A673 (cell line): ENCODE measurements at regions not wholly inside any gene's neighbourhood (a gene's known extent, or its start where the extent isn't known, plus 50 kb on each side); places are given as distances from the start of the nearest gene placed in this dataset.
A peak's percentile ranks its signal among the peaks of the same experiment; 100 is the strongest.

Source experiments
- BruUV-seq: library from RNA; stranded (reverse); fragments of 400-500 nt; replicated peaks from 2 replicates; lab custom pipeline; 2021; lab: Mats Ljungman, UMichigan
- CTCF ChIA-PET: fragments of 300-600 bp; sonication (Branson Sonifier 250); formaldehyde crosslinking; loops from one replicate; lab custom pipeline; 2022; ENCODE audit warnings: antibody characterized with exemption; lab: Charles Lee
- POLR2A ChIA-PET: fragments of 300-600 bp; sonication (Branson Sonifier 250); formaldehyde crosslinking; loops from one replicate; lab custom pipeline; 2022; ENCODE audit warnings: antibody characterized with exemption; ENCODE audit not compliant: low non-redundant PET; lab: Charles Lee
- DNase-seq: peaks from one replicate; pipeline ENCODE4 v3.0.0-alpha.2; 2015; ENCODE audit warnings: low spot score
- H3K27ac ChIP-seq: fragments of 200-600 bp; sonication (generic); 2 replicates; pipeline ENCODE4 v1.5.1; 2016; ENCODE audit warnings: mixed run types, low read depth, mild to moderate bottlenecking, mixed read lengths, antibody characterized with exemption, low read length; ENCODE audit not compliant: poor library complexity, severe bottlenecking
- H3K27me3 ChIP-seq: fragments of 200-600 bp; sonication (generic); replicated peaks from 2 replicates; pipeline ENCODE4 v1.6.1; 2017; ENCODE audit warnings: mixed run types, low read depth, mild to moderate bottlenecking, mixed read lengths, antibody characterized with exemption, low read length; ENCODE audit not compliant: insufficient read depth, poor library complexity
- H3K36me3 ChIP-seq: fragments of 200-600 bp; sonication (generic); 2 replicates; pipeline ENCODE4 v1.6.1; 2016; ENCODE audit warnings: mixed run types, mild to moderate bottlenecking, mixed read lengths, antibody characterized with exemption, low read length; ENCODE audit not compliant: insufficient read depth, poor library complexity, severe bottlenecking
- H3K4me1 ChIP-seq: fragments of 200-600 bp; sonication (generic); 2 replicates; pipeline ENCODE4 v1.6.1; 2017; ENCODE audit warnings: mixed run types, mild to moderate bottlenecking, mixed read lengths, antibody characterized with exemption, low read length; ENCODE audit not compliant: insufficient read depth, poor library complexity, severe bottlenecking
- H3K4me3 ChIP-seq: fragments of 200-600 bp; sonication (generic); 2 replicates; pipeline ENCODE4 v1.5.1; 2016; ENCODE audit warnings: low read depth, mixed run types, mild to moderate bottlenecking, mixed read lengths, low read length; ENCODE audit not compliant: poor library complexity, severe bottlenecking
- H3K9me3 ChIP-seq: fragments of 200-600 bp; sonication (generic); 2 replicates; pipeline ENCODE4 v1.6.1; 2016; ENCODE audit warnings: mixed run types, low read depth, mild to moderate bottlenecking, mixed read lengths, antibody characterized with exemption, low read length; ENCODE audit not compliant: poor library complexity, severe bottlenecking
- CTCF ChIP-seq: fragments of 300-800, 200-600 bp; sonication (generic); conservative IDR thresholded peaks from 2 replicates; pipeline ENCODE4 v1.5.1; 2017; ENCODE audit warnings: low read depth, mild to moderate bottlenecking, antibody characterized with exemption, low read length, moderate library complexity, mixed read lengths
- EZH2 ChIP-seq: fragments of 200-600 bp; sonication (generic); IDR thresholded peaks from 2 replicates; pipeline ENCODE4 v1.6.1; 2017; ENCODE audit warnings: borderline replicate concordance, low read depth, mild to moderate bottlenecking, mixed read lengths, antibody characterized with exemption, low read length; ENCODE audit not compliant: poor library complexity, severe bottlenecking
- intact Hi-C: fragments of 100-400 bp; cut with micrococcal nuclease; formaldehyde crosslinking; loops from one replicate; pipeline ENCODE4 v1.10.0; 2022; ENCODE audit not compliant: unreplicated experiment

GRCh38 chr7:33836797-33837355 lies 68.5 kb upstream of the BMPER start:
- peak; percentile 11 for DNase-seq
- ChIA-PET CTCF (interaction anchor here (0.6 to 1.1 kb wide), 2 partner anchors 96 to 1489 kb away, joined by 3 read pairs; no protein-coding TSS in a partner anchor), POLR2A (no interaction called here)
- Histone ChIP-seq H3K36me3 (no peaks in the 10 kb centered on the region), H3K9me3 (no peaks in the 10 kb centered on the region), H3K27ac (no peak overlapping the region), H3K4me1 (peaks cover 6% of the 10 kb centered on the region), H3K4me3 (no peak overlapping the region), H3K27me3 (no peaks in the 10 kb centered on the region)
- TF ChIP-seq CTCF (peak; percentile 63), EZH2 (no peak)
- BruUV-seq, result no TSS peak
- intact Hi-C loops, result no loop called here

- no peaks in the 10 kb centered on the region for H3K27me3 ChIP-seq
- H3K9me3 ChIP-seq, result no peaks in the 10 kb centered on the region
- no TSS peak for BruUV-seq
- peaks cover 11% of the 10 kb centered on the region for H3K4me1 ChIP-seq
- CTCF ChIA-PET, result interaction anchor here (0.6 kb wide), 1 partner anchor 1490 kb away, joined by 3 read pairs; no protein-coding TSS in a partner anchor
- TF ChIP-seq EZH2 (no peak), CTCF (no peak)
- no peak for DNase-seq
- intact Hi-C loops, result no loop called here
- POLR2A ChIA-PET, result no interaction called here
- no peak overlapping the region for H3K4me3 ChIP-seq
- no peak overlapping the region for H3K27ac ChIP-seq
- H3K36me3 ChIP-seq, result no peaks in the 10 kb centered on the region
These were observed 67.9 kb upstream of the BMPER start for GRCh38 chr7:33837356-33837851.

- Histone ChIP-seq H3K36me3 (no peaks in the 10 kb centered on the region), H3K27me3 (no peaks in the 10 kb centered on the region), H3K9me3 (no peaks in the 10 kb centered on the region), H3K4me1 (peaks cover 12% of the 10 kb centered on the region), H3K27ac (no peak overlapping the region), H3K4me3 (no peak overlapping the region)
- intact Hi-C loops, result no loop called here
- ChIA-PET CTCF (no interaction called here), POLR2A (no interaction called here)
- no peak for TF ChIP-seq CTCF
- no peak for DNase-seq
- BruUV-seq, result no TSS peak
These were observed 64.3 kb upstream of the BMPER start for GRCh38 chr7:33841031-33841430.
